Smooth muscle cell (in vitro differentiated cells): ENCODE measurements at regions not wholly inside any gene's neighbourhood (a gene's known extent, or its start where the extent isn't known, plus 50 kb on each side); places are given as distances from the start of the nearest gene placed in this dataset.
"Not testable (repeated sequence)": the region's sequence is repeated elsewhere in the genome, so short reads cannot be mapped to it uniquely, and the experiment has no call there.

Experiments used
- DNase-seq: peaks from one replicate; lab custom pipeline; 2025; ENCODE audit not compliant: unreplicated experiment; lab: John Stamatoyannopoulos, UW
- H2AFZ ChIP-seq: fragments of 200-600 bp; sonication (generic); 2 replicates; pipeline ENCODE4 v1.6.0; 2016; ENCODE audit warnings: antibody characterized with exemption, low read depth, mild to moderate bottlenecking
- H3F3A ChIP-seq: fragments of 200-600 bp; sonication (generic); 2 replicates; pipeline ENCODE4 v1.6.0; 2017; ENCODE audit warnings: antibody characterized with exemption, low read depth
- H3K27ac ChIP-seq: fragments of 200-600 bp; sonication (generic); 2 replicates; pipeline ENCODE4 v1.5.1; 2016; ENCODE audit warnings: low read depth, mild to moderate bottlenecking
- H3K27me3 ChIP-seq: fragments of 200-600 bp; sonication (generic); 2 replicates; pipeline ENCODE4 v1.6.1; 2016; ENCODE audit warnings: low read depth, mild to moderate bottlenecking
- H3K36me3 ChIP-seq: fragments of 200-600 bp; sonication (generic); 2 replicates; pipeline ENCODE4 v1.5.1; 2016; ENCODE audit warnings: low read depth
- H3K4me1 ChIP-seq: fragments of 200-600 bp; sonication (generic); 2 replicates; pipeline ENCODE4 v1.5.1; 2016; ENCODE audit warnings: low read depth
- H3K4me2 ChIP-seq: fragments of 200-600 bp; sonication (generic); 2 replicates; pipeline ENCODE4 v1.6.0; 2016; ENCODE audit warnings: mild to moderate bottlenecking
- H3K4me3 ChIP-seq: fragments of 200-600 bp; sonication (generic); 2 replicates; pipeline ENCODE4 v1.5.1; 2016; ENCODE audit warnings: mild to moderate bottlenecking
- H3K79me2 ChIP-seq: fragments of 200-600 bp; sonication (generic); 2 replicates; pipeline ENCODE4 v1.6.0; 2016; ENCODE audit warnings: low read depth, mild to moderate bottlenecking
- H3K9ac ChIP-seq: fragments of 200-600 bp; sonication (generic); 2 replicates; pipeline ENCODE4 v1.6.0; 2016; ENCODE audit warnings: low read depth
- H3K9me3 ChIP-seq: fragments of 200-600 bp; sonication (generic); replicated peaks from 2 replicates; pipeline ENCODE4 v1.5.1; 2016; ENCODE audit warnings: low read depth
- H4K20me1 ChIP-seq: fragments of 200-600 bp; sonication (generic); 2 replicates; pipeline ENCODE4 v1.6.0; 2016; ENCODE audit warnings: low read depth
- WGBS: methylation state at CpG from one replicate; pipeline ENCODE4 v1.1.7; 2016; ENCODE audit warnings: low lambda C conversion rate; 5-methylcytosine and 5-hydroxymethylcytosine counted together
- TF ChIP-seq, protein P1 (sequence below): fragments of 200-600 bp; sonication (generic); IDR thresholded peaks from 2 replicates; pipeline ENCODE4 v1.5.1; 2017; ENCODE audit warnings: borderline replicate concordance, mild to moderate bottlenecking, antibody characterized with exemption; ENCODE audit not compliant: insufficient read depth, poor library complexity, severe bottlenecking

GRCh38 chr11:67758467-67758866, 84.0 kb upstream of the ALDH3B2 start:
- H3F3A ChIP-seq, H4K20me1 ChIP-seq, H3K4me1 ChIP-seq, H3K4me2 ChIP-seq, H3K9me3 ChIP-seq, DNase-seq, H3K27me3 ChIP-seq, H3K36me3 ChIP-seq, H3K4me3 ChIP-seq, H3K27ac ChIP-seq, H2AFZ ChIP-seq, H3K9ac ChIP-seq, H3K79me2 ChIP-seq: not testable (repeated sequence)
- 58% methylated on average over 6 of the region's 6 CpGs for WGBS

DNA sequence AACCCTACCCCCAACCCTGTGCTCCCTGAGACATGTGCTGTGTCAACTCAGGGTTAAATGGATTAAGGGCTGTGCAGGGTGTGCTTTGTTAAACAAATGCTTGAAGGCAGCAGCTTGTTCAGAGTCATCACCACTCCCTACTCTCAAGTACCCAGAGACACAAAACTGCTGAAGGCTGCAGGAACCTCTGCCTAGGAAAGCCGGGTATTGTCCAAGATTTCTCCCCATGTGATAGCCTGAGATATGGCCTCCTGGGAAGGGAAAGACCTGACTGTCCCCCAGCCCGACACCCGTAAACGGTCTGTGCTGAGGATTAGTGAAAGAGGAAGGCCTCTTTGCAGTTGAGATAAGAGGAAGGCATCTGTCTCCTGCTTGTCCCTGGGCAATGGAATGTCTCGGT, 83.6 kb upstream of the ALDH3B2 start:
- WGBS = 7% methylated on average over 5 of the region's 5 CpGs
- not testable (repeated sequence) for H2AFZ ChIP-seq, H3K27me3 ChIP-seq, DNase-seq, H3K9ac ChIP-seq, H3K79me2 ChIP-seq, H3K27ac ChIP-seq, H4K20me1 ChIP-seq, H3F3A ChIP-seq, H3K4me2 ChIP-seq, H3K9me3 ChIP-seq, H3K4me3 ChIP-seq, H3K4me1 ChIP-seq, H3K36me3 ChIP-seq

- not testable (repeated sequence) for H3K36me3 ChIP-seq, H3K27me3 ChIP-seq, H3K4me3 ChIP-seq, H3K27ac ChIP-seq, H3F3A ChIP-seq, H3K9me3 ChIP-seq, H3K4me1 ChIP-seq, H3K4me2 ChIP-seq, H2AFZ ChIP-seq, H4K20me1 ChIP-seq, DNase-seq, H3K9ac ChIP-seq, H3K79me2 ChIP-seq
- WGBS = 27% methylated on average over 4 of the region's 4 CpGs
Measured at GRCh38 chr11:67753820-67754219, 79.4 kb upstream of the ALDH3B2 start.

- WGBS = 87% methylated on average over 11 of the region's 11 CpGs
- H3K9ac ChIP-seq = no peak overlapping the region
- no peak overlapping the region for H3K4me3 ChIP-seq
- no peak overlapping the region for H3K27ac ChIP-seq
- H3K4me2 ChIP-seq = no peak overlapping the region
- no peaks in the 10 kb centered on the region for H3K9me3 ChIP-seq
- no peaks in the 10 kb centered on the region for H3K27me3 ChIP-seq
- no peaks in the 10 kb centered on the region for H3F3A ChIP-seq
- TF ChIP-seq, protein P1, sequence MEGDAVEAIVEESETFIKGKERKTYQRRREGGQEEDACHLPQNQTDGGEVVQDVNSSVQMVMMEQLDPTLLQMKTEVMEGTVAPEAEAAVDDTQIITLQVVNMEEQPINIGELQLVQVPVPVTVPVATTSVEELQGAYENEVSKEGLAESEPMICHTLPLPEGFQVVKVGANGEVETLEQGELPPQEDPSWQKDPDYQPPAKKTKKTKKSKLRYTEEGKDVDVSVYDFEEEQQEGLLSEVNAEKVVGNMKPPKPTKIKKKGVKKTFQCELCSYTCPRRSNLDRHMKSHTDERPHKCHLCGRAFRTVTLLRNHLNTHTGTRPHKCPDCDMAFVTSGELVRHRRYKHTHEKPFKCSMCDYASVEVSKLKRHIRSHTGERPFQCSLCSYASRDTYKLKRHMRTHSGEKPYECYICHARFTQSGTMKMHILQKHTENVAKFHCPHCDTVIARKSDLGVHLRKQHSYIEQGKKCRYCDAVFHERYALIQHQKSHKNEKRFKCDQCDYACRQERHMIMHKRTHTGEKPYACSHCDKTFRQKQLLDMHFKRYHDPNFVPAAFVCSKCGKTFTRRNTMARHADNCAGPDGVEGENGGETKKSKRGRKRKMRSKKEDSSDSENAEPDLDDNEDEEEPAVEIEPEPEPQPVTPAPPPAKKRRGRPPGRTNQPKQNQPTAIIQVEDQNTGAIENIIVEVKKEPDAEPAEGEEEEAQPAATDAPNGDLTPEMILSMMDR = no peak
- H3K79me2 ChIP-seq = no peaks in the 10 kb centered on the region
- H2AFZ ChIP-seq = no peak overlapping the region
- no peaks in the 10 kb centered on the region for H4K20me1 ChIP-seq
- DNase-seq = no peak
- H3K36me3 ChIP-seq = no peaks in the 10 kb centered on the region
- H3K4me1 ChIP-seq = no peaks in the 10 kb centered on the region
Measured at GRCh38 chr11:67745181-67745726, 70.8 kb upstream of the ALDH3B2 start.

DNA sequence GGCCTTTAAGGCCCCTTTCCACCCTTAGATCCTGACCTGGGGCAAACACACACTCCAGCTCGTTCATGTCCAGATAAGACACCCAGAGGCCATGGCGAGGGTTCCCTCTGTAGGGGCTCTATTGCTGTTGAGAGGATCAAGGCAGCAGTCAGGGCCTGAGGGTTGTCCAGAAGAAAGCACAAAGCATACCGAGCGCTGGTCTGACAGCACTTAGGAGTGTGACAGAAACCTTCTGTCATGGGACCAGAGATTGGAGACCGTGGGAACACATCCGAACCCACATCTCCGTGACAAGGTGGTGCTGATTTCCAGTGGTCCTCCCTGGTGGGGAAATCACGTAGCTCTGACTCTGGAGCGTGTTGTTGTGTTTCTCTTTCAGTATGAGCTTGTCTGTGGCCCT, 69.8 kb upstream of the ALDH3B2 start:
- H4K20me1 ChIP-seq, H3K27ac ChIP-seq, H3K4me2 ChIP-seq, DNase-seq, H3K27me3 ChIP-seq, H3K9ac ChIP-seq, H3K79me2 ChIP-seq, H2AFZ ChIP-seq, H3K4me3 ChIP-seq, H3K4me1 ChIP-seq, H3K36me3 ChIP-seq, H3F3A ChIP-seq, H3K9me3 ChIP-seq: not testable (repeated sequence)
- 89% methylated on average over 9 of the region's 9 CpGs for WGBS

DNA sequence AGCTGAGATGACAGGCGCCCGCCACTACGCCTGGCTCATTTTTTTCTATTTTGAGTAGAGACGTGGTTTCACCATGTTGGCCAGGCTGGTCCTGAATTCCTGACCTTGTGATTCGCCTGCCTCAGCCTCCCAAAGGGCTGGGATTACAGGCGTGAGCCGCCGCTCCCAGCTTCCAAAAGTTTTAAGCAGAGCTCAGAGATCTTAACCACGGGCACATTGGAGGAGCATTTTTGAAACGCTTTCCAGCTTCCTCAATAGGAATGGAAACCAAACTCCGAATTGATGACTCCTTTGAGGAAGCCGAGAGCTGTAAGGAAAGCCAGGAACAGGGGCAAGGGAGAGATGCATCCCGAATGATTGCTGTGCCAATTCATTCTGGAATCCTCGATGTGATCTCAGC, 63.8 kb upstream of the ALDH3B2 start:
- not testable (repeated sequence) for H2AFZ ChIP-seq, H3K27ac ChIP-seq, H3F3A ChIP-seq, H3K9ac ChIP-seq, H3K4me3 ChIP-seq, H3K9me3 ChIP-seq, H4K20me1 ChIP-seq, H3K36me3 ChIP-seq, DNase-seq, H3K4me2 ChIP-seq, H3K79me2 ChIP-seq, H3K27me3 ChIP-seq, H3K4me1 ChIP-seq
- 77% methylated on average over 14 of the region's 14 CpGs for WGBS

DNA sequence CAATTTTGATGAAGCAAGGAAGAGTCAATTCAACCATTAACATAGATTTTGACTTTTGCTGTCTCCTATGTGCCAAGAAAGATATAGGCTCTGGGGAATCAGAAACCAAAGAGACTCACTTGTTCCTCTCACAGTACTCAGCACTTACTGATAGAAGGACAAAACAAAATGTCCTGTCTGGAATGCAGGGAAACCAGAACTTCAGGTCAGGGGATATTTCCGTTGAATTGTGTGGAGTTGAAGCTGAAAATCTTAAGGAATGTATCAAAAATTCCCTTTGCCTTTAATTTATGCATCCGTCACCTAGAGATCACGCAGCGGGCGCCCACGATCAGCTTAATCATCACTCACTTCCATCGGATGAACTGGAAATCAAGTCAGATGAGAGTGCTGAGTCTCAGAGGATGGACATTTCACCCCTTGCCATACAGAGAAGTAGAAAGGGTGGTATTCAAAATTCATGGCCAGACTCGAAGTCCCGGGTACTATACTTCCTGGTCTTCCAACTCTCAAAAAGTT, 63.2 kb upstream of the ALDH3B2 start:
- 83% methylated on average over 9 of the region's 9 CpGs for WGBS
- DNase-seq = not testable (repeated sequence)

More for the DNA sequence above, 63.2 kb upstream of the ALDH3B2 start:
- H3K4me1 ChIP-seq, H3K36me3 ChIP-seq, H3K27me3 ChIP-seq, H3F3A ChIP-seq, H3K4me2 ChIP-seq, H3K9ac ChIP-seq, H3K27ac ChIP-seq, H4K20me1 ChIP-seq, H3K79me2 ChIP-seq, H3K9me3 ChIP-seq, H2AFZ ChIP-seq, H3K4me3 ChIP-seq: not testable (repeated sequence)
